Natural killer cell (primary cell): ENCODE measurements at regions not wholly inside any gene's neighbourhood (a gene's known extent, or its start where the extent isn't known, plus 50 kb on each side); places are given as distances from the start of the nearest gene placed in this dataset.

Source experiments
- ATAC-seq, 3 donors: fragments of 150-1000 bp in 2 of 3; fragments of 200-7000 bp in 1 of 3; cut with Tn5 transposase; 1 replicate in 1 of 3; 2 replicates in 2 of 3; pipeline ENCODE4 v1.10.0; 2021; ENCODE audit warnings: mild to moderate bottlenecking in 2 of 3, moderate library complexity in 2 of 3
- DNase-seq, 2 donors: peaks; one replicate each; pipeline versions ENCODE4 v3.0.0 to v3.0.0-alpha.2; 2013 to 2021; ENCODE audit warnings: mixed read lengths in 1 of 2
- H3K27ac ChIP-seq: one replicate; pipeline ENCODE4 v1.5.1; 2013; ENCODE audit warnings: mild to moderate bottlenecking, low read length
- H3K27me3 ChIP-seq: one replicate; pipeline ENCODE4 v1.6.1; 2013; ENCODE audit warnings: low read length; ENCODE audit not compliant: control insufficient read depth, insufficient read depth
- H3K36me3 ChIP-seq: one replicate; pipeline ENCODE4 v1.6.1; 2013; ENCODE audit warnings: low read length; ENCODE audit not compliant: control insufficient read depth, insufficient read depth
- H3K4me1 ChIP-seq: one replicate; pipeline ENCODE4 v1.6.1; 2013; ENCODE audit warnings: low read length; ENCODE audit not compliant: control insufficient read depth, insufficient read depth
- H3K4me3 ChIP-seq: one replicate; pipeline ENCODE4 v1.5.1; 2013; ENCODE audit warnings: low read length
- H3K9me3 ChIP-seq: one replicate; pipeline ENCODE4 v1.6.1; 2013; ENCODE audit warnings: low read length; ENCODE audit not compliant: control insufficient read depth, insufficient read depth
- H3K27ac Mint-ChIP-seq, 2 donors: one replicate each; pipeline ENCODE4 v1.8.0; 2022; ENCODE audit warnings: mild to moderate bottlenecking in 2 of 2, mixed read lengths in 2 of 2, moderate library complexity in 1 of 2
- H3K27me3 Mint-ChIP-seq, 2 donors: one replicate each; pipeline ENCODE4 v1.8.0; 2022; ENCODE audit warnings: low read depth in 2 of 2, mixed read lengths in 2 of 2
- H3K36me3 Mint-ChIP-seq: one replicate; pipeline ENCODE4 v1.8.0; 2022; ENCODE audit warnings: mixed read lengths
- H3K4me1 Mint-ChIP-seq, 2 donors: one replicate each; pipeline ENCODE4 v1.8.0; 2022; ENCODE audit warnings: mixed read lengths in 2 of 2
- H3K4me3 Mint-ChIP-seq: one replicate; pipeline ENCODE4 v1.8.0; 2022; ENCODE audit warnings: mild to moderate bottlenecking, moderate library complexity, mixed read lengths
- H3K9me3 Mint-ChIP-seq, 2 donors: one replicate each; pipeline ENCODE4 v1.8.0; 2022; ENCODE audit warnings: mixed read lengths in 2 of 2
- CTCF ChIP-seq: fragments of 200-600 bp; IDR thresholded peaks from one replicate; pipeline ENCODE4 v1.8.0; 2022; ENCODE audit warnings: antibody characterized with exemption
- WGBS: methylation state at CpG from one replicate; pipeline ENCODE4 v1.1.7; 2013; ENCODE audit warnings: missing lambda C conversion rate; ENCODE audit not compliant: insufficient coverage; 5-methylcytosine and 5-hydroxymethylcytosine counted together
- intact Hi-C: fragments of 100-400 bp; cut with micrococcal nuclease; formaldehyde crosslinking; loops from one replicate; pipeline ENCODE4 v1.14.2; 2022

GRCh38 chrX:45306794-45307193, 106.1 kb upstream of the DIPK2B start:
- ATAC-seq (no peak), DNase-seq (no peak)
- H3K4me3 ChIP-seq: no peak overlapping the region
- Mint-ChIP-seq H3K27me3 (peaks cover 0 to 18% of the 10 kb centered on the region in 2 donors), H3K9me3 (no peaks in the 10 kb centered on the region), H3K4me3 (no peak overlapping the region), H3K27ac (no peak overlapping the region), H3K36me3 (no peaks in the 10 kb centered on the region), H3K4me1 (no peaks in the 10 kb centered on the region)
- no peaks in the 10 kb centered on the region for H3K4me1 ChIP-seq
- no peak overlapping the region for H3K27ac ChIP-seq
- no CpG with 5 or more reads among the region's 1 CpG for WGBS
- intact Hi-C loops: no loop called here
- no peak for TF ChIP-seq CTCF
- H3K36me3 ChIP-seq: no peaks in the 10 kb centered on the region
- no peaks in the 10 kb centered on the region for H3K9me3 ChIP-seq
- no peaks in the 10 kb centered on the region for H3K27me3 ChIP-seq

- no peaks in the 10 kb centered on the region for H3K9me3 Mint-ChIP-seq
- H3K4me1 ChIP-seq: no peaks in the 10 kb centered on the region
- DNase-seq (no peak), ATAC-seq (no peak)
- H3K27ac Mint-ChIP-seq: no peak overlapping the region
- H3K27me3 ChIP-seq: no peaks in the 10 kb centered on the region
- no peak overlapping the region for H3K4me3 Mint-ChIP-seq
- intact Hi-C loops: no loop called here
- peaks cover 4 to 10% of the 10 kb centered on the region in 2 donors for H3K27me3 Mint-ChIP-seq
- no peaks in the 10 kb centered on the region for H3K9me3 ChIP-seq
- no peaks in the 10 kb centered on the region for H3K36me3 ChIP-seq
- 100% methylated on average over 2 of the region's 2 CpGs for WGBS
- no peak overlapping the region for H3K4me3 ChIP-seq
- H3K4me1 Mint-ChIP-seq: no peaks in the 10 kb centered on the region
- no peak overlapping the region for H3K27ac ChIP-seq
- no peak for TF ChIP-seq CTCF
- no peaks in the 10 kb centered on the region for H3K36me3 Mint-ChIP-seq
Measured at GRCh38 chrX:45300638-45301037, 100.0 kb upstream of the DIPK2B start.

- Histone ChIP-seq H3K36me3 (no peaks in the 10 kb centered on the region), H3K27me3 (no peaks in the 10 kb centered on the region), H3K4me1 (no peaks in the 10 kb centered on the region), H3K4me3 (no peak overlapping the region), H3K9me3 (no peaks in the 10 kb centered on the region), H3K27ac (no peak overlapping the region)
- no peak for TF ChIP-seq CTCF
- Mint-ChIP-seq H3K36me3 (no peaks in the 10 kb centered on the region), H3K4me1 (no peaks in the 10 kb centered on the region), H3K27ac (no peak overlapping the region), H3K9me3 (no peaks in the 10 kb centered on the region), H3K27me3 (peaks cover 0 to 4% of the 10 kb centered on the region in 2 donors), H3K4me3 (no peak overlapping the region)
- 29% methylated on average over 2 of the region's 3 CpGs for WGBS
- intact Hi-C loops: no loop called here
- ATAC-seq (no peak), DNase-seq (no peak)
Measured at GRCh38 chrX:45295259-45295986, 94.7 kb upstream of the DIPK2B start.

GRCh38 chrX:45274576-45274975, 73.9 kb upstream of the DIPK2B start:
- no peak overlapping the region for H3K27ac Mint-ChIP-seq
- no peaks in the 10 kb centered on the region for H3K9me3 ChIP-seq
- ATAC-seq: no peak
- H3K4me3 ChIP-seq: no peak overlapping the region
- H3K36me3 ChIP-seq: no peaks in the 10 kb centered on the region
- TF ChIP-seq CTCF: no peak
- intact Hi-C loops: no loop called here
- H3K36me3 Mint-ChIP-seq: no peaks in the 10 kb centered on the region
- no peak for DNase-seq
- H3K4me1 ChIP-seq: no peaks in the 10 kb centered on the region
- peaks cover 4 to 42% of the 10 kb centered on the region in 2 donors for H3K27me3 Mint-ChIP-seq
- H3K27me3 ChIP-seq: no peaks in the 10 kb centered on the region
- H3K27ac ChIP-seq: no peak overlapping the region
- no peak overlapping the region for H3K4me3 Mint-ChIP-seq
- H3K9me3 Mint-ChIP-seq: no peaks in the 10 kb centered on the region
- WGBS: 100% methylated on average over 1 of the region's 1 CpG
- no peaks in the 10 kb centered on the region for H3K4me1 Mint-ChIP-seq
